Activated CD4-positive, alpha-beta T cell treated with anti-CD3 and anti-CD28 coated beads, Interleukin-10, Interleukin-2, amounts not matched to agents 100 ng/mL and 50 ng/mL, durations not matched to agents 16 hours and 8 hours (primary cell): ENCODE measurements at regions not wholly inside any gene's neighbourhood (a gene's known extent, or its start where the extent isn't known, plus 50 kb on each side); places are given as distances from the start of the nearest gene placed in this dataset.
"Not testable (repeated sequence)": the region's sequence is repeated elsewhere in the genome, so short reads cannot be mapped to it uniquely, and the experiment has no call there.

Experiments used
- DNase-seq: peaks from one replicate; pipeline ENCODE4 v3.0.0-alpha.2; 2020

GRCh38 chr1:29621826-29622435, 385.6 kb downstream of the PTPRU start:
- no peak for DNase-seq

- no peak for DNase-seq
Measured at GRCh38 chr1:29620631-29621030, 384.3 kb downstream of the PTPRU start.

- no peak for DNase-seq
Measured at GRCh38 chr1:29607236-29607635, 370.9 kb downstream of the PTPRU start.

GRCh38 chr1:29604796-29605195, 368.5 kb downstream of the PTPRU start:
- DNase-seq: not testable (repeated sequence)

- DNase-seq: no peak
Measured at GRCh38 chr1:29603622-29604021, 367.3 kb downstream of the PTPRU start.

DNA sequence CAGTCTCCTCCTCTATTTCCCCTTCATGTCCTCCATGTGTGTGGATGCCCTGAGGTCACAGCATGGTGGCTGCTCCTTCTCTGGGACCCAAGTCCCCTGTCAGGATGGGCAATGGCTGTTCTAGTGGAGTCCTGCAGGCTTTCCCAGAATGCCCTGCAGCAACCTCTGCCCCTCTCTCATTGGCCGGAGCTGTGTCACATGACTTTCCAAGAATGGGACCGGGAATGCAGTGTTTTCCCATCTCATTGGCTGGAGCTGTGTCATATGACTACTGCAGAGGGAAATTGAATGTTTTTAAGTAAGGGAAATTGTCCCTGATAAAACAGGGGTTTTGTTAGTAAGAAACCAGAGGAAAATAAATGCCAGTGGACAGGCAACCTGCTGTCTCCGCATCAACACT, 365.9 kb downstream of the PTPRU start:
- DNase-seq: no peak

- DNase-seq: no peak
Measured at GRCh38 chr1:29601021-29601420, 364.7 kb downstream of the PTPRU start.

GRCh38 chr1:29599826-29600225, 363.5 kb downstream of the PTPRU start:
- DNase-seq: no peak

- DNase-seq: no peak
Measured at GRCh38 chr1:29599071-29599470, 362.7 kb downstream of the PTPRU start.

GRCh38 chr1:29597861-29598260, 361.5 kb downstream of the PTPRU start:
- DNase-seq: no peak

DNA sequence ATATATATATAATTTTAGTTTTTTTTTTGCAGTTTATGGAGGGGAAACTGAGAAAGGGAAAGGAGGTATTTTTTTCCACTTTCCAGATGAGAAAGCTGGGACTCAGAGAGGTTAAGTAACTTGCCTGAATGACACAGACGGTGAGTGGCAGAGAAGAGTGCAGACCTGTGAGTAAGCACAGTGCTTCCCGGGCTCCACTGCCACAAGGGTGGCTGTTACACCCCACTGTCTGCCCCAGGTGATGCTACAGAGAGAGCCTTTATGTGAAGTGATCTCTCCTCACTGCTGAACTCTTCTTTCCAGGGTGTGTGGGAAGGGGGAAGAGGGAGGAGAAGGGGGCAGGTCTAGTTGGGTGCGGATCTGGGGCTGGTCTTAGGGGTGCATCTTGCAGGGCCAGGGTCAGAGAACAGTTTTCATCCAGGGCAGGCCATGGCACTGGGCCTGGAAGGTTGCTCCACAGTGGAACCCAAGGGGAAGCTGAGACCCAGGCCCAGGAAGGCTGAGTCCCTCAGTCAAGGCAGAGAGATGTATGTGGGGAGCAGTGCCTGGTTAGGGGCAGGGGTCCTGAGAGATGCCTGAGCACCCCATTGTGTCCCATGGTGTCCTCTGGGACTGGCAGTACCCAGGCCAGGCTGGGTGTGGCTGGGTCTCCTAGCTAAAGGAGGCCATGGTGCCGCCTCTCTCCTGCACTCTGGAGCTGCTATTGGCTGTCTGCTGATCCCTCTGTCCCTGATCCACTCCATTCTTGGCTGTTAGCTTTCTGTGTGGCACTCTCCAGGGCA, 357.5 kb downstream of the PTPRU start:
- no peak for DNase-seq

DNA sequence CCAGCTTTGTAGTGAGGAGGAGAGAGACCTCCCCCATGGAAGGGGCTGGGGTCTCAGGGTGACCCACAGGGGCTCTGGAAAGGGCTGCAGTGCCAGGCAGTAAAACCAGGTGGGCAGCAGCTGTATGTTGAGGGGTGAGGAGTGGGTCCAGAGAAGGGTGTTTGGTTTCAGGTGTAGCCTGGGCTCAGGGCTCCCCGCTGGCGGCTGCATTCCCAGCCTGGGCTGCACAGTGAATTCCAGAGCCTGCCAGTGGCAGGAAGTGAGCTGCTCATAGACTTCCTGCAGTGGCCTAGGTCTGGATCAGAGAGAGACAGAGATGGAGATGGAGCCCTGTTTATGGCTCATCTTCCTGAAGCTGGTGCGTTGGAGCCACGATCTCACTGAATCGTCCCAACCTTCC, 356.4 kb downstream of the PTPRU start:
- no peak for DNase-seq

DNA sequence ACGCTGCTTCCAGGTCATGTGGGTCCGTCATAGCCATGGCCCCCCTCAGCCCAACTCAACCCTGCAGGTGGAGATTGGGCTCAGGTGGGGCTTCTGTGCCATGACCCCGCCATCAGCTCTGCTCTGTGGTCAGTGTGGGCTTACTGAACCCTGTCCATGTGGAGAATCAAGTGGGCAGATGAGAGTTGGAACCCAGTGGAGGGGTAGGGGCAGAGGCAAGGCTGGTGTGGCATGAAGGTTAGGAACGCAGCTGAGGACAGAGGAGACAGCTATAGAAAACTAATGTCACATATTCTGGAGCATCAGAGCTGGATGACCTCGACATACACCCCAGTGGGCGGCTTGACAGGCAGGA, 355.9 kb downstream of the PTPRU start:
- no peak for DNase-seq

DNA sequence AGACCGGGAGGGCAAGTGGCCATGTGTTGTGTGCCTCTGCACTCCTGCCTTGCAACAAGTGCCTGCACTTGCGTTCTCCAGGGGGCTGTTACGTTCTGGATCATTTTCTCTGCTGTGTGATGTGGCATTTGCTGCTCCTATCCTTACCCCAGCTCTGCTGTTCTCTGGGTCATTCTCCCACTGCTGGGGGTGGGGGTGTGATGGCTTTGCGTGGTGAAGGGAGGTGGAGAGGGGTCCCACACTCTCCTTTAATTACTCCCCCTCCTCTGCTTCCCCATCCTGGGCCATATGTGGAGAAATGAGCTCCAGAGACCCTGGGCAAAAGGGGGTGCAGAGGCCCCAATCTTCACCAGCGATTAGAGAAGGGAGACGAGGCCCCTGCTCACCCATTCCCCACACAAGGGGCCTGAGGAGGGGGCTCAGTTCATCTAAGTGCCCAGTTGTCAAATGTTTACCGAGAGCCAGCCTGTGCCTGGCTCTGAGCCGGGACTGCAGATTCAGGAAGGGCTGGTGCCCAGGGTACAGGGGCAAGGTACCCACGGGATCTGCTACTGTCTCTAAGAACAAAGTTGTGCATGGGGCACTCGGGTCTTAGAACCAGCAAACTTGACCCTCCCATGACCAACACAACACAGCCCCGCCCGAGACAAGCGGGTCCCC, 355.4 kb downstream of the PTPRU start:
- DNase-seq: no peak

DNA sequence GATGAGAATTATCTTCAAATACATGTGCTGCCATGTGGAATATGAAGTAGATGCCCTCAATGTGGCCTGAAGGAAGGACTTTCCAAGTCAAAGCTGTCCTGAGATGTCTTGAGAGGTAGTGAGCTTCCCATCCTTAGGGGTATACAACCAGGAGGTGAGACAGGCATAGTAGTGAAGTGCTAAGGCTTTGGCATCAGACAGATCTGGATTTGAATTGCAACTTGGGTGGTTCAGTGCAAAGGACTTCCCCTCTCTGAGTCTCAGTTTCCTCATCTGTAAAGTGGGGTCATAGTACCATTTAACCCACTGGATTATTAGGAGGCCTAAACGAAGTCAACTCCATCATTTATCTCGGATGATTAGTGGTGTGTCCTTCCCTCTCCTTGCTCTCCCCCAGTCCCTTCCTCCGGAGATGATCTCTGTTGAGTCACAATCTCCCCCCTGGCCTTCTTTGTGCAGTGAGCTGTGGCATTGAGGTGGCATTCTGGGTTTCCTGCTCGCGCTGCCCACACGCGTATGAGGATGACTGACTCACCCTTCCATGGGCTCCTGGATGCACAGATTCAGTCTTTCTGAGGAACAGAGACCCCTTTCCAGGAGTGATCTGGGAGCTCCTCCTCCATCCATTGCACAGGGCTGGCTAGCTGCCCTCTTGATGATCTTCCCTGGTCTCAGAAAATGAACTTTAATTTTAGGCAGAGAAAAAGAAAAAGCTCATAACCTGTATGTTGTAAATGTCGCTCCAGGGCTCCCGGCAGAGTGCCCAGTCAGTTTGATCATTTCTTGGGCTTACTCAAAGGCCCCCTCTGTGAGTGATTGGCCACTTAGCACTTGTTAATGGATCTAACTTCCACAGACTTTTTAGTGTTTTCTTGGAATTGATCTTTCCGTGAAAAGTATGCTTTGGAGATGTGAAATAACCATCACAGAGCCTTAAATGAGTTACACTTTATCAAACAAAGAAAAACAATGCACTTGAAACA, 354.6 kb downstream of the PTPRU start:
- DNase-seq: no peak

DNA sequence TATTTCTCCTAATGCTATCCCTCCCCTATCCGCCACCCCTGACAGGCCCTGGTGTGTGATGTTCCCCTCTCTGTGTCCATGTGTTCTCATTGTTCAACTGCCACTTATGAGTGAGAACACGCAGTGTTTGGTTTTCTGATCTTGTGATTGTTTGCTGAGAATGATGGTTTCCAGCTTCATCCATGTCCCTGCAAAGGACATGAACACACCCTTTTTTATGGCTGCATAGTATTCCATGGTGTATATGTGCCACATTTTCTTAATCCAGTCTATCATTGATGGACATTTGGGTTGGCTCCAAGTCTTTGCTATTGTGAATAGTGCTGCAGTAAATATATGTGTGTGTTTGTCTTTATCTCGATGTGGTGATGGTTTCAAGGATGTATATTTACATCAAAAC, 353.4 kb downstream of the PTPRU start:
- not testable (repeated sequence) for DNase-seq

DNA sequence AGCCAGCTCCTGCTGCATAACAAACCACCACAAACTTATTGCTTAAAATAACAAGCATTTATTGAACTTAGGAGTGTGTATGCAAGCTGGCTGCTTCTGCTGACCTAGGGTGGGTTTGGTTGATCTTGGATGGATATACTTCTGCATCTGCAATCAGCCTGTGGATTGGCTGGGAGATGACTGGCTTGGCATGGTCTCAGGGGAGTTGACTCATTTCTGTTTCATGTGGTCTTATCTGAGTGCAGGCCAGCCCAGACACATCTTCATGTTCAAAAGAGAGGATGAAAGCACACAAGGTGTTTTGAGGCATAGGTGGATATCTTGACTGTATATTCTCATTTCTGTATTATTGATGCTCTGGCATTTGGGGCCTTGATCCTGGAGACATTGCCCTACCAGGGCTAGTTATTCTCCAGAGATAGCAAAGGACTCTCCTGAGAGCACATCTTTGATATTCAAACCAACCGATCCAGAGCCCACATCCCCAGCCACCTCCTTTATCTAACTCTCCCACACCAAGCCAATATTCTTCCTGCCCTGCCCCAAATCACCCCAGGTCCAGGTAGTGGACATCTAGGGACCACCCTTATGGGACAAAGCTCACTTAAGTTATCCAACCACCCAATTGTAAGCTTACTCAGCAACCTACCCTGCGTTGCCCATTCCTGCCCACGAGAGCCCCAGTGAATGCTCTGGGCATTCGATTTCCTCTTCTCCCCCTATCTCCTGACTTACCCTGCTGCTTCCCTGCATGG, 350.8 kb downstream of the PTPRU start:
- no peak for DNase-seq

DNA sequence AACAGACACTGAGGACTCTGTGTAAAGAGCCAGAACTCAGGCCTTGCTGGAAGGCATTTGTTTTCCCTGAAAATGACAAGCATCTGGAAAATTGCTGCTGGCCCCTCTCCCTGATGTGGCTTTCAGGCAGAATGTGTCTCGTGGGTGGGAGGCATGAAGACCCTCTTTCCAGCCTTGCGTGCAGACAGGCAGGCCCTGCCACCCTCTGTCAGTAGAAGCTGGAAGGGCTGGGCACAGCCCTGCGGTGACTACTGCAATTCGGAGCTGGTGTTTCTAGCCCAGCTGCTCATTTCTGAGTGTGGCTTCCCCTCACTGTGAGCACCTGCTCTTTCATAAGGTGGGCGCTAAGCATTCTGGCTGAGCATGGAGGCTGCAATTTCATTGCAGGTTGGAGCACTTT, 349.9 kb downstream of the PTPRU start:
- DNase-seq: no peak

DNA sequence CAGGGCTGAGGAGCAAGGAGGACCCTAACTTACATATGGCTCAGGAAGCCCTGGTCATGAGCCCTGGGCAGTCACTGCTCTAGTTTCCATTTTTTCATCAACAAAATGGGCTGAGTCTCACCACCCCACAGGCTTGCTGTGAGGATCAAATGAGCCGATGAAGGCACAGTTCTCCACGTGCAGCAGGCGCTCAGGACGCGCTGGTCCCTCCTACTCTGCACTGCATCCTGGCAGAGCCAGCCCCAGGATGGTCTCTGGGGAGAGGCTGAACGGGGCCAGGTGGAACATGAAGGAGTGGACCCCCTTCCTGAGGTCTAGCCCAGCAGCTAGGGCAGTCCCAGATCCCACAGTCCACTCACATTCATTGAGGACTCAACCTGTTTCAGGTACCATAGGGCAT, 349.3 kb downstream of the PTPRU start:
- DNase-seq: no peak

GRCh38 chr1:29585201-29585600, 348.9 kb downstream of the PTPRU start:
- DNase-seq: no peak

GRCh38 chr1:29584776-29585175, 348.5 kb downstream of the PTPRU start:
- DNase-seq: no peak

DNA sequence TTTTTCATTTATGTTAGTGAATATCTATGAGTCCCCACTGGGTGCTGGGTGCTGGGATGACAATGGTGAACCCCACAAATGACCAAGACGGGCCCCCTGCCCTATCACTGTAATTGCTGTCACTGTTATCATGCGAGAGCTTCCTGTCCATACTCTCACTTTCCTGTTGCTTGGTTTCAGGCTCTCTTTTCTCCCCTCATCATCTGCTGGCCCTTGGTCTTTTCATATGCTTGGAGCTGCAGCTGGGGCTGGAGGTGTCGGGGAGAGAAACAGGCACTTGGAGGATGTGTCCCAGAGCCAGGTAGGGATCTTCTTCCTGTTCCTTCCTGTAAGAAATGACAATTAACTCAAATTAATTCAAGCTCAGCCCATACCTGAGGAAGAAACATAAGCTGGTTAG, 348.0 kb downstream of the PTPRU start:
- DNase-seq: no peak
